Thoracic aorta (tissue), 2 donors: ENCODE measurements at regions not wholly inside any gene's neighbourhood (a gene's known extent, or its start where the extent isn't known, plus 50 kb on each side); places are given as distances from the start of the nearest gene placed in this dataset.
"Not testable (repeated sequence)": the region's sequence is repeated elsewhere in the genome, so short reads cannot be mapped to it uniquely, and the experiment has no call there.

Source experiments
- ATAC-seq: fragments of 150-250 bp; one replicate; pipeline ENCODE4 v1.8.0; 2017; ENCODE audit warnings: low read depth; ENCODE audit not compliant: insufficient number of reproducible peaks, low FRiP score
- DNase-seq: peaks from one replicate; pipeline ENCODE4 v3.0.0-alpha.2; 2020; ENCODE audit warnings: low spot score
- H3K27ac ChIP-seq, 2 donors: fragments of 200-600 bp; sonication (generic); 1 replicate in 1 of 2; 2 replicates in 1 of 2; pipeline ENCODE4 v1.5.1; 2016; ENCODE audit warnings: mild to moderate bottlenecking in 2 of 2, moderate library complexity in 2 of 2
- H3K27me3 ChIP-seq: fragments of 200-600 bp; sonication (generic); replicated peaks from 2 replicates; pipeline ENCODE4 v1.6.0; 2016; ENCODE audit warnings: mild to moderate bottlenecking; ENCODE audit not compliant: insufficient read depth
- H3K36me3 ChIP-seq: fragments of 200-600 bp; sonication (generic); one replicate; pipeline ENCODE4 v1.5.1; 2016
- H3K4me1 ChIP-seq, 2 donors: fragments of 200-600 bp; sonication (generic); 1 replicate in 1 of 2; 2 replicates in 1 of 2; pipeline versions ENCODE4 v1.5.1 to v1.6.0; 2016; ENCODE audit warnings: low read depth in 2 of 2, mild to moderate bottlenecking in 1 of 2; ENCODE audit not compliant: control insufficient read depth in 1 of 2
- H3K4me3 ChIP-seq: fragments of 200-600 bp; sonication (generic); 2 replicates; pipeline ENCODE4 v1.5.1; 2016; ENCODE audit warnings: mild to moderate bottlenecking
- H3K9me3 ChIP-seq: fragments of 200-600 bp; sonication (generic); 2 replicates; pipeline ENCODE4 v1.5.1; 2016
- TF ChIP-seq, protein P1 (sequence below): fragments of 200-600 bp; sonication (generic); IDR thresholded peaks from one replicate; pipeline ENCODE4 v1.5.1; 2019; ENCODE audit warnings: antibody characterized with exemption

DNA sequence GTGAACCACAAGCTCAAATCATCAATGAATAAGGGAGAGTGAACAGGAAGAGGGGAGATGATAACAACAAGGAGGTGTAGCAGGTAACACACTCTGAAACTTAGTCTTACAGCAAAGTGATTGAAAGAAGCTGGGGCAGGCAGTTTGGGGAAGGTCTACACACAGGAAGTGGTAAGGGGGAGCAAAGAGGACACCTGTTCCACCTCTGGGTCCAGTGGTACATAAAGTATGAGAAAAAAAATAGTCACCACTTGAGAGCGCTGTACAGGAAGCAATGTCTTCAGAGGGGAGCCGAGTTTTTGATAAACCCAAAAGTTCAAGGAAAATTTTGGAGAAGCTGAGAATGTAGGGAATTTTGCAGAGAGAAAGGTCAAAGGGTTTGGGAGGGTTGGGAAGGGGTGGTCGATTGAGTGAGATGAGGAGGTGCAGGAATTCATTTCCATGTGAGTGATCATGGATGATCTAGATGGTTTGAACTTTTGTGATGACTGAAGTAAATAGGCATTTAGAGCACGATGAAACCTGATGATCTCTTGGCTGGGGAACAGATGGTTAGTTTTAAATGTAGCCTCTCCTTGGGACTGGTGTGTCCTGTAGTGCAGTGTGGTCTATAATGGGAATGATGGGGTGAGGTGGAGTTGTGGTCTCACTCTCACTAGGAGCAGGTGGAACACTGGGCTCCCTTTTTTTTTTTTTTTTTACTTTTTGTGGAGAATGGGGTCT, 142.0 kb downstream of the RBMX2 start:
- no peak overlapping the region for H3K27ac ChIP-seq
- no peaks in the 10 kb centered on the region for H3K4me1 ChIP-seq
- H3K9me3 ChIP-seq: no peaks in the 10 kb centered on the region
- H3K27me3 ChIP-seq: no peaks in the 10 kb centered on the region
- TF ChIP-seq, protein P1, sequence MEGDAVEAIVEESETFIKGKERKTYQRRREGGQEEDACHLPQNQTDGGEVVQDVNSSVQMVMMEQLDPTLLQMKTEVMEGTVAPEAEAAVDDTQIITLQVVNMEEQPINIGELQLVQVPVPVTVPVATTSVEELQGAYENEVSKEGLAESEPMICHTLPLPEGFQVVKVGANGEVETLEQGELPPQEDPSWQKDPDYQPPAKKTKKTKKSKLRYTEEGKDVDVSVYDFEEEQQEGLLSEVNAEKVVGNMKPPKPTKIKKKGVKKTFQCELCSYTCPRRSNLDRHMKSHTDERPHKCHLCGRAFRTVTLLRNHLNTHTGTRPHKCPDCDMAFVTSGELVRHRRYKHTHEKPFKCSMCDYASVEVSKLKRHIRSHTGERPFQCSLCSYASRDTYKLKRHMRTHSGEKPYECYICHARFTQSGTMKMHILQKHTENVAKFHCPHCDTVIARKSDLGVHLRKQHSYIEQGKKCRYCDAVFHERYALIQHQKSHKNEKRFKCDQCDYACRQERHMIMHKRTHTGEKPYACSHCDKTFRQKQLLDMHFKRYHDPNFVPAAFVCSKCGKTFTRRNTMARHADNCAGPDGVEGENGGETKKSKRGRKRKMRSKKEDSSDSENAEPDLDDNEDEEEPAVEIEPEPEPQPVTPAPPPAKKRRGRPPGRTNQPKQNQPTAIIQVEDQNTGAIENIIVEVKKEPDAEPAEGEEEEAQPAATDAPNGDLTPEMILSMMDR: no peak
- ATAC-seq: no peak
- H3K4me3 ChIP-seq: no peak overlapping the region
- DNase-seq: no peak
- no peaks in the 10 kb centered on the region for H3K36me3 ChIP-seq

DNA sequence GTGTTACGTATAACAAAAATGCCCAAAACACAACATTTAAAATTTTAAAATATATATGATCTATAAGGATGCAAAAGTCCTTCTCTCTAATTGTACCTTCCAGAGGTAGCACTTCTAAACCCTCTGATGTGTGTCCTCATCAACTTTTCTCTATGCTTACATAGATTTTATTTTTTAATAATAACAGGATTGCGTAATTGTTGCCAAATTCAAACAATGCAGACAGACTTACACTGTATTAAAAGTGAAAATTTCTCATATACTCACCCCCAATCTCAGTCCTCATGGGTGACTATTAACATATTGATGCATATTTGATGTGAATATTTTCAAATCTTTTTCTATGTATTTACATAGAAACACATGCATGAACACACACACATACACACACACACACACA, 144.0 kb downstream of the RBMX2 start:
- no peak for DNase-seq
- no peaks in the 10 kb centered on the region for H3K27me3 ChIP-seq
- no peaks in the 10 kb centered on the region for H3K36me3 ChIP-seq
- ATAC-seq: no peak
- no peak overlapping the region for H3K27ac ChIP-seq
- peaks cover 0 to 11% of the 10 kb centered on the region in 2 donors for H3K4me1 ChIP-seq
- TF ChIP-seq, protein P1: no peak
- no peak overlapping the region for H3K4me3 ChIP-seq
- H3K9me3 ChIP-seq: no peaks in the 10 kb centered on the region

DNA sequence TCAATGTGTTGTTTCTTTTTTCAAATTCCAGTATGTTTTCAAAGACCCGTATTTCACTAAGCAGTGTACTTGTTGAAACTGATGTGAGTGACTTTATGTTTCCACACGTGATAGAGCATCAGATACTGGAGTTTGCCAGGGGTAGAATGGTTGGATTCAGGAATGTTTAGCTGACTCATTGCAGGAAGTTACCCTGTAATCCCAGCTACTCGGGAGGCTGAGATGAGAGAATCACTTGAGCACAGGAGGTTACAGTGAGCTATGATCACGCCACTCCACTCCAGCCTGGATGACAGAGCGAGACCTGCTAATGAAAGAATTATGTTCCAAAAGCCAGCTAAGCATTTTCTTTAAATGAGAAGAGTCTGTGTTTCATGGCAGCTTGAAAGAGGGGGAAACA, 147.6 kb downstream of the RBMX2 start:
- H3K9me3 ChIP-seq, H3K4me3 ChIP-seq, H3K27me3 ChIP-seq, H3K36me3 ChIP-seq, DNase-seq, ATAC-seq, H3K27ac ChIP-seq: not testable (repeated sequence)
- peaks cover 0 to 11% of the 10 kb centered on the region in 2 donors for H3K4me1 ChIP-seq

DNA sequence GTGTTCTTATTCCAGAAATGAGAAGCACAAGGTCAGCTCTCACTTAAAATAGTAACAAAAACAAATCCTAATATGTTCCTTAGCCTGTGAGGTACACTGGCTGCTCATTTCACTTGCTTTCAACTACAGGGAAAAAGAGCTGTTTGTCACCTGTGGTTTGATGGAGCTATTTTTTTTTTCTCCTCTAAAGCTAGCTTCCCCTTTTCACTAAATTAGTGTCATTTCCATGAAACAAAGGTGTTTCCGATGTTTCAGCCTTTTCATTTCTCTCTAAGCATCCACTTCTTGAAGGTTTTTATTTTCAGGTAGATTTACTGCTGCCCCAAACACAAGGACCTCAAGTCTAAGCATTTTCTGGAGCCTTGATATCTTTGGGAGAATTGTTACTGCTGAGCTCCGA, 148.6 kb downstream of the RBMX2 start:
- ATAC-seq (no peak), DNase-seq (no peak)
- H3K9me3 ChIP-seq: no peaks in the 10 kb centered on the region
- H3K36me3 ChIP-seq: no peaks in the 10 kb centered on the region
- H3K27me3 ChIP-seq: no peaks in the 10 kb centered on the region
- TF ChIP-seq, protein P1: no peak
- H3K4me3 ChIP-seq: no peak overlapping the region
- peaks cover 0 to 11% of the 10 kb centered on the region in 2 donors for H3K4me1 ChIP-seq
- H3K27ac ChIP-seq: no peak overlapping the region

DNA sequence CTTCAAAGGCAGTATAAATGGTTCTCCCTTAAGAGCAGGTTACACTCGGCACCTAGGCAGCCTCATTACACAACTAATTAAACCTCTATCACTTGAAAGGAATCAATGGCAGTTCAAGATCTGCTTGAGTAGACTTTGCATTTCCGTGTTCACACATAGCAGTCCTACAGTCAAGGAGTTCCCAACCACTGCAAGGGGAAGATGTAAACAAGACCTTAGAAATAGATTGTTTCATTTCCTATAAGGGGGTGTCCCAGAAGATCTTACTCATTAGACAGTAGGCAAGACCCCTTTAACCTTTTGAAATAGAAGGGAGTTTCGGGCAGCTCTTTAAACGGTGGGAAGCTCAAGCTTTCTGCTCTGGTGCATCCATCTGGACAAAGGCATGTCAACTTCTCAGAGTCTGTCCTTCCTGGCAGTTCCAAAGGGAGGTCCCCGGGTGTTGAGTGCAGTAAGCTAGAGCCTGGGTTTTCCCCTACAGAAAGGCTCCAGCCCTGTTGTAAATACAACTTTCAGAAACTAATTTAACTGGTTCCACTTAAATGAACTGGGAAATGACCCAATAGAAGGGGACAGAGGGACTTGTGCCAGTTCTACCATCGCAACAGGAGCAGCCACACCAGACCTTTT, 150.8 kb downstream of the RBMX2 start:
- DNase-seq: no peak
- TF ChIP-seq, protein P1: no peak

More for the DNA sequence above, 150.8 kb downstream of the RBMX2 start:
- ATAC-seq: no peak
- no peaks in the 10 kb centered on the region for H3K36me3 ChIP-seq
- no peak overlapping the region for H3K4me3 ChIP-seq
- H3K27me3 ChIP-seq: no peaks in the 10 kb centered on the region
- H3K4me1 ChIP-seq: peaks cover 0 to 11% of the 10 kb centered on the region in 2 donors
- no peaks in the 10 kb centered on the region for H3K9me3 ChIP-seq
- no peak overlapping the region for H3K27ac ChIP-seq
